CD8-positive, alpha-beta memory T cell (primary cell): ENCODE measurements at regions not wholly inside any gene's neighbourhood (a gene's known extent, or its start where the extent isn't known, plus 50 kb on each side); places are given as distances from the start of the nearest gene placed in this dataset.
A peak's percentile ranks its signal among the peaks of the same experiment; 100 is the strongest.

Experiments used
- CTCF ChIA-PET: fragments of 350-600 bp; sonication (Branson Sonifier 250); formaldehyde crosslinking; loops from one replicate; lab custom pipeline; 2021; ENCODE audit warnings: antibody characterized with exemption; lab: Charles Lee
- POLR2A ChIA-PET: fragments of 350-600 bp; sonication (Branson Sonifier 250); formaldehyde crosslinking; loops from one replicate; lab custom pipeline; 2021; ENCODE audit warnings: antibody characterized with exemption; lab: Charles Lee
- DNase-seq, 5 donors: peaks; one replicate each; pipeline versions ENCODE4 v3.0.0 to v3.0.0-alpha.2; 2020 to 2022; ENCODE audit warnings: mixed read lengths in 1 of 5
- H3K27ac ChIP-seq: one replicate; pipeline ENCODE4 v1.7.0; 2013; ENCODE audit warnings: low read depth, mild to moderate bottlenecking, low read length, moderate library complexity
- H3K27me3 ChIP-seq: 2 replicates; pipeline ENCODE4 v1.7.0; 2013; ENCODE audit warnings: low read length, mild to moderate bottlenecking; ENCODE audit not compliant: insufficient read depth, poor library complexity, severe bottlenecking
- H3K36me3 ChIP-seq: 2 replicates; pipeline ENCODE4 v1.7.0; 2013; ENCODE audit warnings: mild to moderate bottlenecking, low read length, moderate library complexity; ENCODE audit not compliant: insufficient read depth
- H3K4me1 ChIP-seq: 2 replicates; pipeline ENCODE4 v1.7.0; 2013; ENCODE audit warnings: mild to moderate bottlenecking, low read length, moderate library complexity; ENCODE audit not compliant: insufficient read depth
- H3K4me3 ChIP-seq: 2 replicates; pipeline ENCODE4 v1.7.0; 2013; ENCODE audit warnings: mild to moderate bottlenecking, low read length
- H3K9me3 ChIP-seq: 2 replicates; pipeline ENCODE4 v1.7.0; 2013; ENCODE audit warnings: mild to moderate bottlenecking, low read length
- H3K27ac Mint-ChIP-seq, 8 donors: one replicate each; pipeline ENCODE4 v1.8.0; 2020 to 2021; ENCODE audit warnings: mixed read lengths in 8 of 8, mild to moderate bottlenecking in 6 of 8, inconsistent platforms in 3 of 8, moderate library complexity in 3 of 8
- H3K27me3 Mint-ChIP-seq, 2 donors: one replicate each; pipeline ENCODE4 v1.8.0; 2020 to 2021; ENCODE audit warnings: mixed read lengths in 2 of 2, mild to moderate bottlenecking in 1 of 2, moderate library complexity in 1 of 2
- H3K36me3 Mint-ChIP-seq, 3 donors: one replicate each; pipeline ENCODE4 v1.8.0; 2020 to 2021; ENCODE audit warnings: mixed read lengths in 3 of 3, inconsistent platforms in 1 of 3, mild to moderate bottlenecking in 1 of 3
- H3K4me1 Mint-ChIP-seq, 3 donors: one replicate each; pipeline ENCODE4 v1.8.0; 2020 to 2021; ENCODE audit warnings: mixed read lengths in 3 of 3, inconsistent platforms in 1 of 3, mild to moderate bottlenecking in 1 of 3
- H3K4me3 Mint-ChIP-seq, 7 donors: one replicate each; pipeline ENCODE4 v1.8.0; 2020 to 2021; ENCODE audit warnings: mixed read lengths in 7 of 7, mild to moderate bottlenecking in 6 of 7, moderate library complexity in 4 of 7, inconsistent platforms in 2 of 7
- H3K9me3 Mint-ChIP-seq, 5 donors: one replicate each; pipeline ENCODE4 v1.8.0; 2020 to 2022; ENCODE audit warnings: mixed read lengths in 5 of 5, mild to moderate bottlenecking in 3 of 5, moderate library complexity in 2 of 5, inconsistent platforms in 1 of 5

DNA sequence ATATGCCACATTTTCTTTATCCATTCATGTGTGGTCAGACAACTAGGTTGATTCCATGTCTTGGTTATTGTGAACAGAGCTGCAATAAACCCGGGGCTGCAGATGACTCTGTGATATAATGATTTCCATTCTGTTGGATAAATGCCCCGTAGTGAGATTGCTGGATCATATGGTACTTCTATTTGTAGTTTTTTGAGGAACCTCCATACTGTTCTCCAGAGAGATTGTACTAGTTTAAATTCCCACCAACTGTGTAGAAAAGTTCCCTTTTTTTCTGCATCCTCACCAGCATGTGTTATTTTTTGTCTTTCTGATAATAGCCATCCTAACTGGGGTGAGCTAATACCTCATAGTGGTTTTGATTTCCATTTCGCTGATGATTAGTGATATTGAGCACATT is 62.2 kb upstream of the MAP3K4 start:
- Mint-ChIP-seq H3K27ac (no peak overlapping the region), H3K9me3 (no peaks in the 10 kb centered on the region), H3K27me3 (peaks cover 32 to 61% of the 10 kb centered on the region in 2 donors), H3K36me3 (no peaks in the 10 kb centered on the region), H3K4me3 (no peak overlapping the region), H3K4me1 (peaks cover 0 to 4% (median 3%) of the 10 kb centered on the region in 3 donors)
- H3K27me3 ChIP-seq, result peaks cover 3% of the 10 kb centered on the region
- no peak for DNase-seq
- no peaks in the 10 kb centered on the region for H3K4me1 ChIP-seq
- H3K36me3 ChIP-seq, result no peaks in the 10 kb centered on the region
- POLR2A ChIA-PET, result no interaction called here
- H3K9me3 ChIP-seq, result no peaks in the 10 kb centered on the region
- CTCF ChIA-PET, result interaction anchor here (0.9 to 14.1 kb wide), 2 partner anchors 159 to 443 kb away, joined by 3 to 151 read pairs; no protein-coding TSS in a partner anchor
- H3K4me3 ChIP-seq, result no peak overlapping the region
- no peak overlapping the region for H3K27ac ChIP-seq

DNA sequence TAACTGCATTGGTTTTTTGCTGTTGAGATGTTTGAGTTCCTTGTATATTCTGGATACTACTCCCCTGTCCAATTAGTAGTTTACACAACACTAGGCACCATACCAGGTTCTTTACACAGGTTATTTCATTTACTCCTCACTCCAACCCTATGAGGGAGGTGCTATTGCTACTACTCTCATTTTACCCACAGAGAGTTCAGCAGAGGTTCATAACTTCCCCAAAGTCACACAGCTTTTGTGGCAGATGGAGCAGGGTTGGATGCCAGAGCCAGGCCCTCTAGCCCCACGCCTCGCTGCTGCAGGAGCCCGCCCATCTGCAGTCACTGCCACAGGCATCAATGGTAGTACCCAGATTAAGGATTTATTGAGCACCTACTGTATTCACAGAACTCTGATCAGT is 61.7 kb upstream of the MAP3K4 start:
- CTCF ChIA-PET, result interaction anchor here (0.9 to 14.1 kb wide), 5 partner anchors 21 to 464 kb away, joined by 3 to 151 read pairs (median 4); no protein-coding TSS in a partner anchor
- no peak for DNase-seq
- peak overlapping the region in 1 of 7 donors; percentile 25 for H3K4me3 Mint-ChIP-seq

DNA sequence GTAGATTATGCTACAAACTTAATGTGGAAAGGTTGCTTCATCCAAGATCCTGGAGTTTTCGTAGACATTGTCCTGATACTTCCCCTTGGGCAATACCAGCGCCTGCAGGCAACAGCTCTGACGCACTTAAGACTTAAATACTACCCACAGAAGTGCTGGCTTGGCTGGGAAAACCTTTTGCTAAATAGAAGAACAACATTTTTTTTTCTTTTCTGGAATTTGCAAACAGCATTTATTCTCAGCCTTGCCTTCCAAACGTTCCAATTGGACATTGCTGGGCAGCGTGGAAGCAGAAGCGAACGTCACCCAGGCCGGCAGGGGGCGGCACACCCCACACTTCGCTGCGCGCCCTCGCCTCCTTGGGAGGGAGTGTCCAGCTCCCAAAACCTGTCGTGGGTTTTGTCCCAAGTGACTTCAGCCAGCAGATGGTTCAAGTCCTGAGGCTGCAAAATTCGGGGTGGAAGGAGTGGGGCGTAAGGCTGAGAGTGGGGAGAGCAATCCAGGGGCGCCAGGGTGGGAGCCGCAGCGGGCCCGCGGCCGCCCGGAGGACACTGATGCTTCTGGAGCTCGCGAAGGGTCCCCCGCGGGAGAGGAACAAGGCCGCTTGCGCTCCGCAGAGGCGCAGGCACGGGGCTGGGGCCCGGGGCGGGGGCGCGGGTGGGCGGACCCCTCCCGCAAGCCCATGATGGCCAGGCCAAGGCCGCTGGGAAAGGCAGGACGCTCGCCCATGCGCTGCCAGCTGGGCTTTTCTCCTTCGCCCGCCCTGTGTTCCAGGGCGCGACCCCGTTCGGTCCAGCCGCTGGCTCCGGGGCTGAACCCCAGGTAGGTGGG is 60.8 kb upstream of the MAP3K4 start:
- Histone ChIP-seq H3K4me1 (no peaks in the 10 kb centered on the region), H3K27ac (no peak overlapping the region), H3K9me3 (no peaks in the 10 kb centered on the region), H3K27me3 (peaks cover 3% of the 10 kb centered on the region), H3K36me3 (no peaks in the 10 kb centered on the region), H3K4me3 (no peak overlapping the region)
- ChIA-PET CTCF (interaction anchor here (0.8 to 14.1 kb wide), 11 partner anchors 13 to 463 kb away, joined by 3 to 151 read pairs (median 4); partner anchors contain the start of gene MAP3K4), POLR2A (no interaction called here)
- Mint-ChIP-seq H3K4me1 (peaks cover 0 to 4% (median 3%) of the 10 kb centered on the region in 3 donors), H3K27ac (no peak overlapping the region), H3K27me3 (peaks cover 30 to 55% of the 10 kb centered on the region in 2 donors), H3K36me3 (no peaks in the 10 kb centered on the region), H3K9me3 (no peaks in the 10 kb centered on the region), H3K4me3 (peak overlapping the region in 2 of 7 donors; percentile 25 to 74)
- DNase-seq, result peak in 4 of 5 donors; percentile 26 to 44 (median 43)

More for the DNA sequence above, 61.7 kb upstream of the MAP3K4 start:
- Histone ChIP-seq H3K27me3 (peaks cover 3% of the 10 kb centered on the region), H3K27ac (no peak overlapping the region), H3K9me3 (no peaks in the 10 kb centered on the region), H3K4me1 (no peaks in the 10 kb centered on the region), H3K36me3 (no peaks in the 10 kb centered on the region), H3K4me3 (no peak overlapping the region)
- POLR2A ChIA-PET, result no interaction called here
- Mint-ChIP-seq H3K27ac (no peak overlapping the region), H3K27me3 (peaks cover 32 to 61% of the 10 kb centered on the region in 2 donors), H3K36me3 (no peaks in the 10 kb centered on the region), H3K4me1 (peaks cover 0 to 4% (median 3%) of the 10 kb centered on the region in 3 donors), H3K9me3 (no peaks in the 10 kb centered on the region)

DNA sequence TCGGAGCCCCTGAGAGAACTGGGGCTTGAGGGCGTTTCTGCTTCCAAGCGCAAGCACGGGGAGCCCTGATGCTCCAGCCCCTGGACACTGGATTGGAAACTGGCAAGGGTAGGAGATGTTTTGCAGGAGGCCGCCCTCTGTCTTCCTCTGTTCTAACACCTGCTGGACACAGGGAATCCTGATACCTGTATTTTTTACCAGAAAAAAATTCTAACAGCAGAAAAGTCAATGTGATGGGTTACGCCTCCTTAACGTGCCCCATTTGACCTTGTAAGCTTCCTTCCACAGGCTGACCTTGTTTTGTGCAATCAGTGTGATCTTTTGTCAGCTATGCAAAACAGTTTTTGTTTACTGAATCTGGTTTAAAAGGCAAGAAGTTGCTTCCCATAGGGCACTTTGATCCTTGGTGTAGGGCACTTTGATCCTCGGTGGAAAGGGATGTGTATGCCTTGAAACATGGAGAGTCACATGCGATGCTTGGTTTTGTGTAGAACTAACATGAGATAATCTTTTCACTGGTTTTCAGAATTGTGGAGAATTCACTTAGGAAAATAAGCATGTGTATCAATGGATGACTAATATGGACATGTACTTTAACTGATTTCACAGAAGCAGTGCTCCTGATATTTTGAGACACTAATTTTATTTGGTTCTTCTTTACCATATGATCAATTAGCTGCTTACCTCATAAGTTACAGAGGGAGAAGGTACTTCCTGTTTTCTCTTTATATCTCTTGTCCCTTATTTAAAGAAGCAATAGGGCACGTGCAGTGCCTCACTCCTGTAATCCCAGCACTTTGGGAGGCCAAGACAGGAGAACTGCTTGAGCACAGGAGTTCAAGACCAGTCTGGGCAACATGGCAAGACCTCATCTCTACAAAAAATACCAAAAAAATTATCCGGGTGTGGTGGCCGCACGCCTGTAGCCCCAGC is 59.9 kb upstream of the MAP3K4 start:
- Mint-ChIP-seq H3K4me1 (peaks cover 0 to 4% (median 3%) of the 10 kb centered on the region in 3 donors), H3K4me3 (peak overlapping the region in 1 of 7 donors; percentile 28), H3K27me3 (peaks cover 28 to 52% of the 10 kb centered on the region in 2 donors), H3K36me3 (no peaks in the 10 kb centered on the region), H3K9me3 (peaks cover 0 to 2% (median 0%) of the 10 kb centered on the region in 5 donors), H3K27ac (no peak overlapping the region)
- ChIA-PET POLR2A (no interaction called here), CTCF (interaction anchor here (0.8 to 14.1 kb wide), 10 partner anchors 12 to 462 kb away, joined by 3 to 151 read pairs (median 4); partner anchors contain the start of gene MAP3K4)
- no peak for DNase-seq
- Histone ChIP-seq H3K4me1 (no peaks in the 10 kb centered on the region), H3K27me3 (peaks cover 3% of the 10 kb centered on the region), H3K27ac (no peak overlapping the region), H3K36me3 (no peaks in the 10 kb centered on the region), H3K9me3 (no peaks in the 10 kb centered on the region), H3K4me3 (no peak overlapping the region)

DNA sequence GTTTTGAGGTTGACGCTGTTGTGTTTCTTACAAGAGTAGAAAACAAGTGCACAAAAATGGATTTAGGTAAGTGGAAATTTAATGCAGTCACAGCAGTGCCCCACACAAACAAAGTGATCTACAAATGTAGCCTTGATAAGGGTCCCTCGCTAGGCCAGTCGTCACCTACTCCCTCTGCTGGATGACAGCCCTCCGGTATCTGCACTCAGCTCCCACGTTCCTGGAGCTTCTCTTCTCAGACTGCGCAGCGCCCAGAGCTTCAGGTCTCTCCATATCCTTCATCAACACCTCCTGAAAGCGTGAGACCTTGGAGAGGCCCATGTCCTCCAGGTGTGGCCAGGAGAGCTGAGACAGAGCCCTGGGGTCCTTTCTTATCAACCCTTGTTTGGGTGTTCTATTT is 58.3 kb upstream of the MAP3K4 start:
- no peaks in the 10 kb centered on the region for H3K36me3 ChIP-seq
- no peak for DNase-seq
- peaks cover 28 to 40% of the 10 kb centered on the region in 2 donors for H3K27me3 Mint-ChIP-seq
- H3K4me3 Mint-ChIP-seq, result no peak overlapping the region
- no peak overlapping the region for H3K27ac Mint-ChIP-seq
- H3K36me3 Mint-ChIP-seq, result no peaks in the 10 kb centered on the region
- ChIA-PET CTCF (interaction anchor here (1.1 to 14.1 kb wide), 2 partner anchors 9 to 439 kb away, joined by 5 to 151 read pairs; no protein-coding TSS in a partner anchor), POLR2A (no interaction called here)
- H3K27ac ChIP-seq, result no peak overlapping the region
- H3K27me3 ChIP-seq, result no peaks in the 10 kb centered on the region
- no peaks in the 10 kb centered on the region for H3K4me1 ChIP-seq
- H3K9me3 ChIP-seq, result no peaks in the 10 kb centered on the region
- peaks cover 0 to 2% (median 0%) of the 10 kb centered on the region in 5 donors for H3K9me3 Mint-ChIP-seq
- no peak overlapping the region for H3K4me3 ChIP-seq
- peaks cover 0 to 4% (median 3%) of the 10 kb centered on the region in 3 donors for H3K4me1 Mint-ChIP-seq

DNA sequence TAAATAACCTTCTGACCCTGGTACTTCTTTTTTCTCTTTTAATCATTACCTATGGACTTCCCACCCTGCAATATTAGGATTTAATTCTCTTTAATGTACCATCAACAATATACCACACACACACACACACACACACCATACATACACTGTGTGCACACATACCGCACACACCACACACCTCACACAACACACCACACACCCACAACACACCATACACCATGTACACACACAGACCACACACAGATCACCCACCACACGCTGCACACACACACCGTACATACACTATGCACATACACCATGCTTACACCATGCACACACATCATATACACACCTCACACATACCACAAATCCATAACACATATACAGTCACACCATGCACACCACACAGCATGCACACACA is 57.4 kb upstream of the MAP3K4 start:
- POLR2A ChIA-PET, result no interaction called here
- H3K9me3 ChIP-seq, result no peaks in the 10 kb centered on the region
- H3K4me1 Mint-ChIP-seq, result peaks cover 0 to 4% (median 3%) of the 10 kb centered on the region in 3 donors
- no peak overlapping the region for H3K4me3 ChIP-seq
- no peaks in the 10 kb centered on the region for H3K4me1 ChIP-seq
- no peaks in the 10 kb centered on the region for H3K36me3 Mint-ChIP-seq
- H3K27me3 Mint-ChIP-seq, result peaks cover 26 to 36% of the 10 kb centered on the region in 2 donors
- no peak overlapping the region for H3K27ac ChIP-seq
- no peaks in the 10 kb centered on the region for H3K27me3 ChIP-seq
- no peak overlapping the region for H3K4me3 Mint-ChIP-seq
- no peak overlapping the region for H3K27ac Mint-ChIP-seq
- H3K9me3 Mint-ChIP-seq, result peaks cover 0 to 2% (median 0%) of the 10 kb centered on the region in 5 donors
- no peak for DNase-seq
- CTCF ChIA-PET, result interaction anchor here (14.1 kb wide), 1 partner anchor 438 kb away, joined by 151 read pairs; no protein-coding TSS in a partner anchor
- no peaks in the 10 kb centered on the region for H3K36me3 ChIP-seq

DNA sequence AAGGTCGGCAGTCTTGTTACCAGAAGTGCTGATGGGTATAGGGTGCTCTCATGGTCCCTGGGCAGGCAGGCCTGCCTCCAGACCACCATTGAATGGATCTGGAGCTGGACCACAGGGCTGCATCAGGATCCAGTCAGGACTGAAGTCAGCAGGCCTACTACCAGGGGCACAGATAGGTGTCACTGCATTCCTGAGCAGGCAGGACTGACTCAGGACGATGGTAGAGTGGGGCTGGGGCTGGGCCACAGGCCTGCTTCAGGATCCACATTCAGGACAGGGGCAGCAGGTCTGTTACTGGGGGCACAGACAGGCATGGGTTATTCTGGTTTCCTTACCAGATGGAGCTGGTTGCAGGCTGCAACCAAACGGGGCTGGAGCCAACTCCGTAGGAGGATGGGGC is 51.4 kb upstream of the MAP3K4 start:
- Mint-ChIP-seq H3K27me3 (peaks cover 11 to 42% of the 10 kb centered on the region in 2 donors), H3K4me3 (no peak overlapping the region), H3K27ac (no peak overlapping the region), H3K4me1 (no peaks in the 10 kb centered on the region), H3K9me3 (peaks cover 0 to 2% (median 0%) of the 10 kb centered on the region in 5 donors), H3K36me3 (no peaks in the 10 kb centered on the region)
- DNase-seq, result no peak
- no peak overlapping the region for H3K27ac ChIP-seq
- H3K4me3 ChIP-seq, result no peak overlapping the region
- no peaks in the 10 kb centered on the region for H3K4me1 ChIP-seq
- H3K27me3 ChIP-seq, result no peaks in the 10 kb centered on the region
- H3K36me3 ChIP-seq, result no peaks in the 10 kb centered on the region
- ChIA-PET POLR2A (no interaction called here), CTCF (no interaction called here)
- no peaks in the 10 kb centered on the region for H3K9me3 ChIP-seq
